ENCODE measurements at regions not wholly inside any gene's neighbourhood (a gene's known extent, or its start where the extent isn't known, plus 50 kb on each side); places are given as distances from the start of the nearest gene placed in this dataset.
A peak's percentile ranks its signal among the peaks of the same experiment; 100 is the strongest.
"Not testable (repeated sequence)": the region's sequence is repeated elsewhere in the genome, so short reads cannot be mapped to it uniquely, and the experiment has no call there.

GRCh38 chr6:28615955-28616747 lies 90.5 kb downstream of the GPX5 start:
- Histone ChIP-seq H2BK120ac (ENCODE audit: low read depth, low read length) (no peak overlapping the region), H3K27me3 (ENCODE audit: control insufficient read depth in 3 of 3, insufficient read depth in 3 of 3, low read depth in 1 of 3, low read length in 3 of 3) (peaks cover 0 to 3% (median 0%) of the 10 kb centered on the region in 3 experiments), H2BK15ac (ENCODE audit: low read length) (peak overlapping the region; percentile 99), H4K91ac (ENCODE audit: low read depth, low read length, poor library complexity) (no peak overlapping the region), H3K36me3 (replicated peaks in 1 of 2; ENCODE audit: control insufficient read depth in 2 of 2, insufficient read depth in 2 of 2, low read length in 2 of 2) (no peaks in the 10 kb centered on the region), H3K4me1 (ENCODE audit: control insufficient read depth in 2 of 2, insufficient read depth in 1 of 2, low read depth in 1 of 2, low read length in 2 of 2) (peaks cover 6 to 11% of the 10 kb centered on the region in 2 donors), H3K14ac (ENCODE audit: low read length) (peak overlapping the region; percentile 56), H3K18ac (ENCODE audit: low read length) (peak overlapping the region; percentile 87), H3K4me3 (ENCODE audit: low read length in 2 of 2) (no peak overlapping the region), H2BK12ac (ENCODE audit: low read length) (peak overlapping the region; percentile 90), H3K23ac (ENCODE audit: low read depth, low read length, poor library complexity) (peak overlapping the region; percentile 67), H4K8ac (ENCODE audit: low read depth, low read length) (no peak overlapping the region), H3K79me1 (ENCODE audit: low read depth, low read length) (no peaks in the 10 kb centered on the region), H3K4me2 (ENCODE audit: insufficient read depth, low read length, poor library complexity, severe bottlenecking) (no peak overlapping the region), H3K9me3 (replicated peaks in 1 of 2; ENCODE audit: control insufficient read depth in 2 of 2, insufficient read depth in 1 of 2, low read depth in 1 of 2, low read length in 2 of 2) (peaks cover 0 to 3% of the 10 kb centered on the region in 2 donors), H3K4ac (ENCODE audit: low read length) (peak overlapping the region; percentile 76), H3K9ac (ENCODE audit: low read depth, low read length, poor library complexity) (no peak overlapping the region), H3K27ac (replicated peaks; ENCODE audit: low read length) (no peak overlapping the region), H2BK5ac (ENCODE audit: low read length) (no peak overlapping the region), H2AFZ (ENCODE audit: low read length) (no peak overlapping the region), H2AK5ac (ENCODE audit: low read depth, low read length) (peak overlapping the region; percentile 99)
- WGBS, 2 donors (ENCODE audit: extremely low coverage in 2 of 2, insufficient read length in 2 of 2, insufficient replicate concordance in 1 of 2) = no CpG with 5 or more reads among the region's 52 CpGs
- DNase-seq (ENCODE audit: low spot score) = no peak

- H3K23ac ChIP-seq (ENCODE audit: low read depth, low read length, poor library complexity) = no peak overlapping the region
- no peak overlapping the region for H2BK15ac ChIP-seq (ENCODE audit: low read length)
- no peak overlapping the region for H3K4me2 ChIP-seq (ENCODE audit: insufficient read depth, low read length, poor library complexity, severe bottlenecking)
- no peak overlapping the region for H2BK12ac ChIP-seq (ENCODE audit: low read length)
- peaks cover 6 to 11% of the 10 kb centered on the region in 2 donors for H3K4me1 ChIP-seq (ENCODE audit: control insufficient read depth in 2 of 2, insufficient read depth in 1 of 2, low read depth in 1 of 2, low read length in 2 of 2)
- H2BK5ac ChIP-seq (ENCODE audit: low read length) = no peak overlapping the region
- H3K27me3 ChIP-seq (ENCODE audit: control insufficient read depth in 3 of 3, insufficient read depth in 3 of 3, low read depth in 1 of 3, low read length in 3 of 3) = peaks cover 0 to 3% (median 0%) of the 10 kb centered on the region in 3 experiments
- H2BK120ac ChIP-seq (ENCODE audit: low read depth, low read length) = no peak overlapping the region
- peak overlapping the region; percentile 28 for H3K27ac ChIP-seq (replicated peaks; ENCODE audit: low read length)
- H3K4me3 ChIP-seq (ENCODE audit: low read length in 2 of 2) = no peak overlapping the region
- no peak overlapping the region for H3K18ac ChIP-seq (ENCODE audit: low read length)
- no peak overlapping the region for H2AFZ ChIP-seq (ENCODE audit: low read length)
- DNase-seq (ENCODE audit: low spot score) = peak; percentile 62
- no peak overlapping the region for H2AK5ac ChIP-seq (ENCODE audit: low read depth, low read length)
- no peak overlapping the region for H3K14ac ChIP-seq (ENCODE audit: low read length)
- H3K9ac ChIP-seq (ENCODE audit: low read depth, low read length, poor library complexity) = no peak overlapping the region
- no peaks in the 10 kb centered on the region for H3K36me3 ChIP-seq (replicated peaks in 1 of 2; ENCODE audit: control insufficient read depth in 2 of 2, insufficient read depth in 2 of 2, low read length in 2 of 2)
- H3K4ac ChIP-seq (ENCODE audit: low read length) = no peak overlapping the region
- no peak overlapping the region for H4K91ac ChIP-seq (ENCODE audit: low read depth, low read length, poor library complexity)
- H4K8ac ChIP-seq (ENCODE audit: low read depth, low read length) = no peak overlapping the region
- peaks cover 0 to 3% of the 10 kb centered on the region in 2 donors for H3K9me3 ChIP-seq (replicated peaks in 1 of 2; ENCODE audit: control insufficient read depth in 2 of 2, insufficient read depth in 1 of 2, low read depth in 1 of 2, low read length in 2 of 2)
- no peaks in the 10 kb centered on the region for H3K79me1 ChIP-seq (ENCODE audit: low read depth, low read length)
Measured at GRCh38 chr6:28618898-28619555, 93.3 kb downstream of the GPX5 start.

GRCh38 chr6:28621268-28621667 lies 95.6 kb downstream of the GPX5 start:
- H2BK12ac ChIP-seq (ENCODE audit: low read length); H3K4me1 ChIP-seq (ENCODE audit: control insufficient read depth in 2 of 2, insufficient read depth in 1 of 2, low read depth in 1 of 2, low read length in 2 of 2); H2AK5ac ChIP-seq (ENCODE audit: low read depth, low read length); H3K27me3 ChIP-seq (ENCODE audit: control insufficient read depth in 3 of 3, insufficient read depth in 3 of 3, low read depth in 1 of 3, low read length in 3 of 3); H3K23ac ChIP-seq (ENCODE audit: low read depth, low read length, poor library complexity); H3K4ac ChIP-seq (ENCODE audit: low read length); H3K18ac ChIP-seq (ENCODE audit: low read length); H4K91ac ChIP-seq (ENCODE audit: low read depth, low read length, poor library complexity); H2BK15ac ChIP-seq (ENCODE audit: low read length); H3K9me3 ChIP-seq (replicated peaks in 1 of 2; ENCODE audit: control insufficient read depth in 2 of 2, insufficient read depth in 1 of 2, low read depth in 1 of 2, low read length in 2 of 2); H4K8ac ChIP-seq (ENCODE audit: low read depth, low read length); H3K36me3 ChIP-seq (replicated peaks in 1 of 2; ENCODE audit: control insufficient read depth in 2 of 2, insufficient read depth in 2 of 2, low read length in 2 of 2); H2BK5ac ChIP-seq (ENCODE audit: low read length); H3K14ac ChIP-seq (ENCODE audit: low read length); H2BK120ac ChIP-seq (ENCODE audit: low read depth, low read length); H3K79me1 ChIP-seq (ENCODE audit: low read depth, low read length); H3K27ac ChIP-seq (replicated peaks; ENCODE audit: low read length); DNase-seq (ENCODE audit: low spot score): not testable (repeated sequence)
- Histone ChIP-seq H2AFZ (ENCODE audit: low read length) (peak overlapping the region; percentile 40), H3K4me3 (ENCODE audit: low read length in 2 of 2) (peak overlapping the region; percentile 24 to 75), H3K4me2 (ENCODE audit: insufficient read depth, low read length, poor library complexity, severe bottlenecking) (peak overlapping the region; percentile 25), H3K9ac (ENCODE audit: low read depth, low read length, poor library complexity) (peak overlapping the region; percentile 21)
- WGBS, 2 donors (ENCODE audit: extremely low coverage in 2 of 2, insufficient read length in 2 of 2, insufficient replicate concordance in 1 of 2) = no CpG with 5 or more reads among the region's 22 CpGs

- DNase-seq (ENCODE audit: low spot score); H2BK15ac ChIP-seq (ENCODE audit: low read length); H3K4me2 ChIP-seq (ENCODE audit: insufficient read depth, low read length, poor library complexity, severe bottlenecking); H2AFZ ChIP-seq (ENCODE audit: low read length); H3K18ac ChIP-seq (ENCODE audit: low read length); H3K4me3 ChIP-seq (ENCODE audit: low read length in 2 of 2); H3K36me3 ChIP-seq (replicated peaks in 1 of 2; ENCODE audit: control insufficient read depth in 2 of 2, insufficient read depth in 2 of 2, low read length in 2 of 2); H3K79me1 ChIP-seq (ENCODE audit: low read depth, low read length); H2BK12ac ChIP-seq (ENCODE audit: low read length); H3K9ac ChIP-seq (ENCODE audit: low read depth, low read length, poor library complexity); H4K8ac ChIP-seq (ENCODE audit: low read depth, low read length); H3K23ac ChIP-seq (ENCODE audit: low read depth, low read length, poor library complexity); H3K4me1 ChIP-seq (ENCODE audit: control insufficient read depth in 2 of 2, insufficient read depth in 1 of 2, low read depth in 1 of 2, low read length in 2 of 2); H4K91ac ChIP-seq (ENCODE audit: low read depth, low read length, poor library complexity); H3K4ac ChIP-seq (ENCODE audit: low read length); H2BK5ac ChIP-seq (ENCODE audit: low read length); H2BK120ac ChIP-seq (ENCODE audit: low read depth, low read length); H3K27me3 ChIP-seq (ENCODE audit: control insufficient read depth in 3 of 3, insufficient read depth in 3 of 3, low read depth in 1 of 3, low read length in 3 of 3); H3K14ac ChIP-seq (ENCODE audit: low read length); H2AK5ac ChIP-seq (ENCODE audit: low read depth, low read length); H3K27ac ChIP-seq (replicated peaks; ENCODE audit: low read length); H3K9me3 ChIP-seq (replicated peaks in 1 of 2; ENCODE audit: control insufficient read depth in 2 of 2, insufficient read depth in 1 of 2, low read depth in 1 of 2, low read length in 2 of 2): not testable (repeated sequence)
- WGBS, 2 donors (ENCODE audit: extremely low coverage in 2 of 2, insufficient read length in 2 of 2, insufficient replicate concordance in 1 of 2) = no CpG with 5 or more reads among the region's 3 CpGs
Measured at GRCh38 chr6:28623242-28623641, 97.6 kb downstream of the GPX5 start.

Measured in neuronal stem cell (in vitro differentiated cells).